ENCODE measurements at regions not wholly inside any gene's neighbourhood (a gene's known extent, or its start where the extent isn't known, plus 50 kb on each side); places are given as distances from the start of the nearest gene placed in this dataset.

DNA sequence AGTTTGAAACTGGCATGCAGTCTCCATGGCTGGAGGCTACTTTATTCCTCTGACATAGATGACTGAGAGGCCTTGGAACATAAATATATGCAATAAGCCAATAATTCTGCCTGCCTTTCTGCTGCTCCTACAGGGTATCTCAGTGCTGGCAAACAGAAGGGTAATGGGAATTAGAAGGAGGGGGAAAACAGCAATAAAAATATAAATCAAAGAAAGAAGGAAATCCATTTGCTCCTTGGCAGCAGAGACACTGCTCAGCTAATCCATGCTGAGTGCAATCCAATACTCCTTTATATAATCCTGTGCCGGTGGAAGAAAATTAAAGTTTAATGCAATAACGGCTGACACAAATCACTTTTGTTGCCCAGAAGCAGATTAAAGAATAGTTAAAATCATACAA, 478.9 kb downstream of the SPATA31D1 start:
- TF ChIP-seq, protein P1, sequence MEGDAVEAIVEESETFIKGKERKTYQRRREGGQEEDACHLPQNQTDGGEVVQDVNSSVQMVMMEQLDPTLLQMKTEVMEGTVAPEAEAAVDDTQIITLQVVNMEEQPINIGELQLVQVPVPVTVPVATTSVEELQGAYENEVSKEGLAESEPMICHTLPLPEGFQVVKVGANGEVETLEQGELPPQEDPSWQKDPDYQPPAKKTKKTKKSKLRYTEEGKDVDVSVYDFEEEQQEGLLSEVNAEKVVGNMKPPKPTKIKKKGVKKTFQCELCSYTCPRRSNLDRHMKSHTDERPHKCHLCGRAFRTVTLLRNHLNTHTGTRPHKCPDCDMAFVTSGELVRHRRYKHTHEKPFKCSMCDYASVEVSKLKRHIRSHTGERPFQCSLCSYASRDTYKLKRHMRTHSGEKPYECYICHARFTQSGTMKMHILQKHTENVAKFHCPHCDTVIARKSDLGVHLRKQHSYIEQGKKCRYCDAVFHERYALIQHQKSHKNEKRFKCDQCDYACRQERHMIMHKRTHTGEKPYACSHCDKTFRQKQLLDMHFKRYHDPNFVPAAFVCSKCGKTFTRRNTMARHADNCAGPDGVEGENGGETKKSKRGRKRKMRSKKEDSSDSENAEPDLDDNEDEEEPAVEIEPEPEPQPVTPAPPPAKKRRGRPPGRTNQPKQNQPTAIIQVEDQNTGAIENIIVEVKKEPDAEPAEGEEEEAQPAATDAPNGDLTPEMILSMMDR (IDR thresholded peaks at IDR 0.05): no peak
- no peak for TF ChIP-seq POLR2A (IDR thresholded peaks at IDR 0.05)

All from esophagus squamous epithelium (tissue), 4 donors.